OCI-LY1 (cell line): ENCODE measurements at regions not wholly inside any gene's neighbourhood (a gene's known extent, or its start where the extent isn't known, plus 50 kb on each side); places are given as distances from the start of the nearest gene placed in this dataset.

Experiments
- H2AFZ ChIP-seq: fragments of 200-600 bp; sonication (generic), shearing (Covaris generic); 2 replicates; pipeline ENCODE4 v1.6.0; 2014; ENCODE audit warnings: antibody characterized with exemption, mild to moderate bottlenecking, low read length
- H3F3A ChIP-seq: fragments of 200-600 bp; sonication (generic), shearing (Covaris generic); 2 replicates; pipeline ENCODE4 v1.6.0; 2014; ENCODE audit warnings: mild to moderate bottlenecking, antibody characterized with exemption, low read length, moderate library complexity; ENCODE audit not compliant: insufficient read depth
- H3K27ac ChIP-seq: fragments of 200-600 bp; sonication (generic); 2 replicates; pipeline ENCODE4 v1.5.1; 2014; ENCODE audit warnings: low read length, mixed run types, mild to moderate bottlenecking, low read depth; ENCODE audit not compliant: poor library complexity, severe bottlenecking
- H3K27me3 ChIP-seq: fragments of 200-600 bp; sonication (generic); 2 replicates; pipeline ENCODE4 v1.6.0; 2014; ENCODE audit warnings: antibody characterized with exemption, mild to moderate bottlenecking, low read length, moderate library complexity; ENCODE audit not compliant: insufficient read depth
- H3K36me3 ChIP-seq: fragments of 200-600 bp; sonication (generic); 2 replicates; pipeline ENCODE4 v1.6.1; 2014; ENCODE audit warnings: mild to moderate bottlenecking, antibody characterized with exemption, low read length, moderate library complexity, mixed read lengths; ENCODE audit not compliant: insufficient read depth
- H3K4me1 ChIP-seq: fragments of 200-600 bp; sonication (generic); 2 replicates; pipeline ENCODE4 v1.5.1; 2014; ENCODE audit warnings: mild to moderate bottlenecking, low read length, moderate library complexity; ENCODE audit not compliant: insufficient read depth, severe bottlenecking
- H3K4me2 ChIP-seq: fragments of 200-600 bp; sonication (generic), shearing (Covaris generic); 2 replicates; pipeline ENCODE4 v1.6.1; 2014; ENCODE audit warnings: low read length
- H3K4me3 ChIP-seq: fragments of 200-600 bp; sonication (generic); 2 replicates; pipeline ENCODE4 v1.5.1; 2014; ENCODE audit warnings: low read length, low read depth, mild to moderate bottlenecking, mixed read lengths; ENCODE audit not compliant: poor library complexity, severe bottlenecking
- H3K79me2 ChIP-seq: fragments of 200-600 bp; shearing (Covaris generic); 2 replicates; pipeline ENCODE4 v1.6.1; 2016; ENCODE audit warnings: mixed run types, low read length, mixed read lengths; ENCODE audit not compliant: insufficient read depth
- H3K9ac ChIP-seq: fragments of 200-600 bp; sonication (generic), shearing (Covaris generic); 2 replicates; pipeline ENCODE4 v1.6.1; 2014; ENCODE audit warnings: mild to moderate bottlenecking, low read length, mixed read lengths
- H3K9me2 ChIP-seq: fragments of 200-600 bp; sonication (generic), shearing (Covaris generic); 2 replicates; pipeline ENCODE4 v1.6.1; 2014; ENCODE audit warnings: low read depth, mild to moderate bottlenecking, low read length, mixed read lengths
- H3K9me3 ChIP-seq: fragments of 200-600 bp; shearing (Covaris generic); 2 replicates; pipeline ENCODE4 v1.6.1; 2014; ENCODE audit warnings: low read length, mixed read lengths
- H4K20me1 ChIP-seq: fragments of 200-600 bp; sonication (generic), shearing (Covaris generic); 2 replicates; pipeline ENCODE4 v1.6.0; 2016; ENCODE audit warnings: mild to moderate bottlenecking, low read length; ENCODE audit not compliant: insufficient read depth
- EZH2 ChIP-seq: fragments of 200-600 bp; sonication (generic), shearing (Covaris generic); IDR thresholded peaks from 2 replicates; pipeline ENCODE4 v1.8.0; 2017; ENCODE audit warnings: borderline replicate concordance, mixed run types, mild to moderate bottlenecking, antibody characterized with exemption, low read length, moderate library complexity, mixed read lengths
- TF ChIP-seq, protein P1 (sequence below): fragments of 200-600 bp; sonication (generic), shearing (Covaris generic); IDR thresholded peaks from 2 replicates; pipeline ENCODE4 v1.5.1; 2017; ENCODE audit warnings: mild to moderate bottlenecking, antibody characterized with exemption, low read length, moderate library complexity, mixed read lengths

DNA sequence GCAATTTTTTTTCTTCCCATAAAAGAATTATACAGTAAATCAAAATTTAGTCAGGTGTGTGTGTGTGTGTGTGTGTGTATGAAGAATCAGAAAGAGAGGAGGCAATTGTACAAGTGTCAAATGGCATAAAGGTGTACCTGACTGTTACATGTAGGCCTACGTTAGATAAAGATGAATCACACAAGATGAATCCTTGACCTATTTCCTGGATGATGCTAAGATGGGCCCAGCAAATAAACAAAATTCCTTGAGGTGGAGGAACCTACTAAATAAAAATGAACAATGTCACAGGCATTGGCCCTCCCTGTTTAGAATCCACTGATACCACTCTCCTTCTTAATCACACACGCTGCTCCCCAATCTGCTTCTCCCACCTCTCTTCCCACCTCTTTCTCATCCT lies 79.7 kb upstream of the LRATD1 start:
- H3K9ac ChIP-seq, result no peak overlapping the region
- no peak overlapping the region for H3K4me2 ChIP-seq
- H3K9me3 ChIP-seq, result no peaks in the 10 kb centered on the region
- H3K4me3 ChIP-seq, result no peak overlapping the region
- H3K36me3 ChIP-seq, result no peaks in the 10 kb centered on the region
- H4K20me1 ChIP-seq, result no peaks in the 10 kb centered on the region
- no peaks in the 10 kb centered on the region; the same call in 1 of the 2 replicates for H3K27me3 ChIP-seq
- no peaks in the 10 kb centered on the region for H3K9me2 ChIP-seq
- no peaks in the 10 kb centered on the region for H3K79me2 ChIP-seq
- TF ChIP-seq EZH2, result no peak
- H2AFZ ChIP-seq, result no peak overlapping the region
- H3K27ac ChIP-seq, result no peak overlapping the region
- no peaks in the 10 kb centered on the region for H3F3A ChIP-seq
- H3K4me1 ChIP-seq, result no peaks in the 10 kb centered on the region

DNA sequence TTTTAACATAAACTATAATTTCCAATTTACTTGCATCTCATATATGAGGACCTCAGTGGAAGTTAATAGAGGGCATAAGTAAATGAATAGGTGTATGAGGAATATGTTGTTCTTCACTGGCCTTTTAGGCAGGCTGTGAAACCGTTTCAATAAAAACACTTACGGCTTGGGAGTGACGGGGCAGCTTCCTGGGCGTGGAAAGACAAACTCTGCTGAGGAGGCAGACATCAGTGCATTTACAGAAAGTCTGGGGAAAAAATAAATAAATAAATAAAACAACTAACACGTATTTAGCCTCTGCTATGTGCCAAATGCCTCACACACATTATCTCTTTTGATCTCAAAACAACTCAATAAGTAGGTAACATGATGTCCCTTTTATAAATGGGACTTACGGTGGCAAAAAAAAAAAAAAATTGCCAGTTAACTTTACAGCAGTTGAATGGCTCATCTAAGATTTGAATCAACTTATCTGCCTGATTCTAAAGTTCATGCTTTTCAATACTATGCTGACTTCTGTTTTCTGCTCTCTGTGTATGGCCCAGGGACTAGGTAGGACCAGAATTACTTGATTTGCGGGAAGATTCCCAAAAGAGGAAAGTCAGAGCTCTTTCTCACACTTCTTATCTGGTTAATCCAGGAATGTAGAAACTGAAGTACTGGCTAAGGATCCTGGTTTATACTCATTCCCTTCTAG lies 77.5 kb upstream of the LRATD1 start:
- no peaks in the 10 kb centered on the region for H3K79me2 ChIP-seq
- no peak for TF ChIP-seq EZH2
- TF ChIP-seq, protein P1, sequence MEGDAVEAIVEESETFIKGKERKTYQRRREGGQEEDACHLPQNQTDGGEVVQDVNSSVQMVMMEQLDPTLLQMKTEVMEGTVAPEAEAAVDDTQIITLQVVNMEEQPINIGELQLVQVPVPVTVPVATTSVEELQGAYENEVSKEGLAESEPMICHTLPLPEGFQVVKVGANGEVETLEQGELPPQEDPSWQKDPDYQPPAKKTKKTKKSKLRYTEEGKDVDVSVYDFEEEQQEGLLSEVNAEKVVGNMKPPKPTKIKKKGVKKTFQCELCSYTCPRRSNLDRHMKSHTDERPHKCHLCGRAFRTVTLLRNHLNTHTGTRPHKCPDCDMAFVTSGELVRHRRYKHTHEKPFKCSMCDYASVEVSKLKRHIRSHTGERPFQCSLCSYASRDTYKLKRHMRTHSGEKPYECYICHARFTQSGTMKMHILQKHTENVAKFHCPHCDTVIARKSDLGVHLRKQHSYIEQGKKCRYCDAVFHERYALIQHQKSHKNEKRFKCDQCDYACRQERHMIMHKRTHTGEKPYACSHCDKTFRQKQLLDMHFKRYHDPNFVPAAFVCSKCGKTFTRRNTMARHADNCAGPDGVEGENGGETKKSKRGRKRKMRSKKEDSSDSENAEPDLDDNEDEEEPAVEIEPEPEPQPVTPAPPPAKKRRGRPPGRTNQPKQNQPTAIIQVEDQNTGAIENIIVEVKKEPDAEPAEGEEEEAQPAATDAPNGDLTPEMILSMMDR, result no peak
- no peaks in the 10 kb centered on the region for H3F3A ChIP-seq
- H4K20me1 ChIP-seq, result no peaks in the 10 kb centered on the region
- no peak overlapping the region for H3K9ac ChIP-seq
- no peak overlapping the region for H3K4me2 ChIP-seq
- H3K9me2 ChIP-seq, result no peaks in the 10 kb centered on the region
- no peak overlapping the region for H3K4me3 ChIP-seq
- no peak overlapping the region for H2AFZ ChIP-seq
- no peaks in the 10 kb centered on the region for H3K4me1 ChIP-seq
- H3K27ac ChIP-seq, result no peak overlapping the region
- no peaks in the 10 kb centered on the region for H3K27me3 ChIP-seq
- no peaks in the 10 kb centered on the region for H3K9me3 ChIP-seq
- H3K36me3 ChIP-seq, result no peaks in the 10 kb centered on the region

DNA sequence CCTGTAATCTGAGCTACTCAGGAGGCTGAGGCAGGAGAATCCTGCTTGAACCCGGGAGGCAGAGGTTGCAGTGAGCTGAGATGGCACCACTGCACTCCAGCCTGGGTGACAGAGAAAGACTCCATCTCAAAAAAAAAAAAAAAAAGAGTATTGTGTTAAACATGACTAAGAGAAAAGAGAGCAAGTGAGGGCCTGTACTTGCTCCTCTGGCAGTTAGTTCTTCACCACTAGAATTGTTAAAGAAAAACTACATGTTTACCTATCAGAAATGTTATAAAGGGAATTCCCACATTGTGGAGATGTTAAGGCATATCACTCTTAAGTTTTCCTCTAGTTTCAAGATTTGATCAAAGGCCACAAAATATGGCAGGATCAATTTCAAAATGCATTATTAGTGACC lies 75.4 kb upstream of the LRATD1 start:
- Histone ChIP-seq H3K79me2 (no peaks in the 10 kb centered on the region), H3K4me1 (no peaks in the 10 kb centered on the region), H3K36me3 (no peaks in the 10 kb centered on the region), H3K9ac (no peak overlapping the region), H3F3A (no peaks in the 10 kb centered on the region), H3K4me2 (no peak overlapping the region), H3K27me3 (no peaks in the 10 kb centered on the region), H3K9me3 (no peaks in the 10 kb centered on the region), H2AFZ (no peak overlapping the region), H3K4me3 (no peak overlapping the region), H4K20me1 (no peaks in the 10 kb centered on the region), H3K9me2 (no peaks in the 10 kb centered on the region), H3K27ac (no peak overlapping the region)
- TF ChIP-seq, protein P1, result no peak
- TF ChIP-seq EZH2, result no peak

DNA sequence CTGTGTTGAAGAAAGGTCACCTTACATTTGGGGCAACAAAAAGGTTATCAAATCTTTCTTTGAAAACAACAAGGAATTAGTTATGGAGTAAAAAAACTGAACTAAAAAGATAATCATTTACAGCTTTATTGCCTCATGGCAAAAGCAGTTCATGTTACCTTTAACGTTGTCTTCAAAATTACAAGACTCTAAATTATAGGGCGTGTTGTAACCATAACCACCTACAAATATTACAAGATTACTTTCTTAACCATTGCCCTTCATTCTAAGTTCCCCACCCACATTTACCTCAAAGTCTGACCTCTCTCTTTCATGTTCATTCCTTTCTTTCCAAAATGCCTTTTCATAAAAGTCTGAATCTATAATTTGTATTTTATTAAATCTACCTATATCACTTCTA lies 74.6 kb upstream of the LRATD1 start:
- no peak overlapping the region for H3K27ac ChIP-seq
- H3K4me2 ChIP-seq, result no peak overlapping the region
- H3K36me3 ChIP-seq, result no peaks in the 10 kb centered on the region
- H3K9me3 ChIP-seq, result no peaks in the 10 kb centered on the region
- no peaks in the 10 kb centered on the region for H3F3A ChIP-seq
- H2AFZ ChIP-seq, result no peak overlapping the region
- TF ChIP-seq EZH2, result no peak
- TF ChIP-seq, protein P1, result no peak
- H3K4me3 ChIP-seq, result no peak overlapping the region
- H3K79me2 ChIP-seq, result no peaks in the 10 kb centered on the region
- no peak overlapping the region for H3K9ac ChIP-seq
- H3K4me1 ChIP-seq, result no peaks in the 10 kb centered on the region
- H4K20me1 ChIP-seq, result no peaks in the 10 kb centered on the region
- H3K9me2 ChIP-seq, result no peaks in the 10 kb centered on the region
- H3K27me3 ChIP-seq, result no peaks in the 10 kb centered on the region
